ENCODE measurements at regions not wholly inside any gene's neighbourhood (a gene's known extent, or its start where the extent isn't known, plus 50 kb on each side); places are given as distances from the start of the nearest gene placed in this dataset.

DNA sequence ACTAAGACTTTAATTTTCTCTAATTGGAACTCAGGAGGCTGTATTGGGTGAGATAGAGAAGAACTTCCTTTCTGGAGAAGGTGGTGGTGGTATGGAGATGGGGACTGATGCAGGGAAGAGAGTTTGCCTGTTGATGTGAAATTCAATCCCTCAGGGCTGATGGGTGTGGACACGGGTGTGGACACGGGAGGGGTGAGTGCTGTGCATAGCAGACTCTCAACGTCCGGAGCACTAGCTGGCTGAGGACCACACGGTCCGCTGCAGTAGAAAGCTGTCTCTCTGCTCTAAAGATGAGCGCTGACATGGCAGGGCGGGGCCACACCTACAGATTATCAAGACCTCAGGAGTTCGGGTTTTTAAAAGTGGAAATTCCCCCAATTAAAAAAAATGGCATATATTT lies 148.5 kb upstream of the PITRM1 start:
- TF ChIP-seq, protein P1, sequence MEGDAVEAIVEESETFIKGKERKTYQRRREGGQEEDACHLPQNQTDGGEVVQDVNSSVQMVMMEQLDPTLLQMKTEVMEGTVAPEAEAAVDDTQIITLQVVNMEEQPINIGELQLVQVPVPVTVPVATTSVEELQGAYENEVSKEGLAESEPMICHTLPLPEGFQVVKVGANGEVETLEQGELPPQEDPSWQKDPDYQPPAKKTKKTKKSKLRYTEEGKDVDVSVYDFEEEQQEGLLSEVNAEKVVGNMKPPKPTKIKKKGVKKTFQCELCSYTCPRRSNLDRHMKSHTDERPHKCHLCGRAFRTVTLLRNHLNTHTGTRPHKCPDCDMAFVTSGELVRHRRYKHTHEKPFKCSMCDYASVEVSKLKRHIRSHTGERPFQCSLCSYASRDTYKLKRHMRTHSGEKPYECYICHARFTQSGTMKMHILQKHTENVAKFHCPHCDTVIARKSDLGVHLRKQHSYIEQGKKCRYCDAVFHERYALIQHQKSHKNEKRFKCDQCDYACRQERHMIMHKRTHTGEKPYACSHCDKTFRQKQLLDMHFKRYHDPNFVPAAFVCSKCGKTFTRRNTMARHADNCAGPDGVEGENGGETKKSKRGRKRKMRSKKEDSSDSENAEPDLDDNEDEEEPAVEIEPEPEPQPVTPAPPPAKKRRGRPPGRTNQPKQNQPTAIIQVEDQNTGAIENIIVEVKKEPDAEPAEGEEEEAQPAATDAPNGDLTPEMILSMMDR (IDR thresholded peaks at IDR 0.05; ENCODE audit: low read length), result no peak
- no peak for TF ChIP-seq EZH2 (IDR thresholded peaks at IDR 0.05; ENCODE audit: borderline replicate concordance, low read length)
